ENCODE measurements at regions not wholly inside any gene's neighbourhood (a gene's known extent, or its start where the extent isn't known, plus 50 kb on each side); places are given as distances from the start of the nearest gene placed in this dataset.

DNA sequence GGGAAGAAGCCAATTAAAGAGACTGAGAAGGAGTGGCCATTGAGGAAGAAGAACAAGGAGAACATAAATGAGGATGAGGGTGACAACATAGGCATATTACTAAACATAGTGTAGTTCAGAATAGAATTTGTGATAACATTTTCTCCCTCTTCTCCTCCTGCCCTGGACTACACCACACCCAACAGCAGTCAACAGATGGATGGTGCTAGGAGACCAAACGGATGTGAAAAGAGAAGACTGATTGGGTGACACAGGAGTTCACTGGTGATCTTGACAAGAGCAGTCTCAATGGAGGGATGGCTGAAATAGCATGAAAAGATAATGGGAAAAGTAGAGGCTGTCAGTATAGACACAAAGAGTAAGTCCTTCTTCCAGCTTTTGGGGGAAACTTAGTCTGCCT is 226.5 kb upstream of the FGF13 start:
- no peak for TF ChIP-seq KDM1A (CRISPR knock-in tag; IDR thresholded peaks at IDR 0.05)
- TF ChIP-seq EP300 (IDR thresholded peaks at IDR 0.05; ENCODE audit: low read depth in 2 of 2, low read length in 2 of 2): no peak
- TF ChIP-seq EP300 (CRISPR knock-in tag; IDR thresholded peaks at IDR 0.05; ENCODE audit: borderline replicate concordance): no peak
- TF ChIP-seq, protein P1, sequence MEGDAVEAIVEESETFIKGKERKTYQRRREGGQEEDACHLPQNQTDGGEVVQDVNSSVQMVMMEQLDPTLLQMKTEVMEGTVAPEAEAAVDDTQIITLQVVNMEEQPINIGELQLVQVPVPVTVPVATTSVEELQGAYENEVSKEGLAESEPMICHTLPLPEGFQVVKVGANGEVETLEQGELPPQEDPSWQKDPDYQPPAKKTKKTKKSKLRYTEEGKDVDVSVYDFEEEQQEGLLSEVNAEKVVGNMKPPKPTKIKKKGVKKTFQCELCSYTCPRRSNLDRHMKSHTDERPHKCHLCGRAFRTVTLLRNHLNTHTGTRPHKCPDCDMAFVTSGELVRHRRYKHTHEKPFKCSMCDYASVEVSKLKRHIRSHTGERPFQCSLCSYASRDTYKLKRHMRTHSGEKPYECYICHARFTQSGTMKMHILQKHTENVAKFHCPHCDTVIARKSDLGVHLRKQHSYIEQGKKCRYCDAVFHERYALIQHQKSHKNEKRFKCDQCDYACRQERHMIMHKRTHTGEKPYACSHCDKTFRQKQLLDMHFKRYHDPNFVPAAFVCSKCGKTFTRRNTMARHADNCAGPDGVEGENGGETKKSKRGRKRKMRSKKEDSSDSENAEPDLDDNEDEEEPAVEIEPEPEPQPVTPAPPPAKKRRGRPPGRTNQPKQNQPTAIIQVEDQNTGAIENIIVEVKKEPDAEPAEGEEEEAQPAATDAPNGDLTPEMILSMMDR (CRISPR knock-in tag; IDR thresholded peaks at IDR 0.05): no peak
- no peak for TF ChIP-seq SIX1 (CRISPR knock-in tag; IDR thresholded peaks at IDR 0.05; ENCODE audit: borderline replicate concordance)
- TF ChIP-seq GABPB1 (CRISPR knock-in tag; IDR thresholded peaks at IDR 0.05): no peak
- TF ChIP-seq, protein P2, sequence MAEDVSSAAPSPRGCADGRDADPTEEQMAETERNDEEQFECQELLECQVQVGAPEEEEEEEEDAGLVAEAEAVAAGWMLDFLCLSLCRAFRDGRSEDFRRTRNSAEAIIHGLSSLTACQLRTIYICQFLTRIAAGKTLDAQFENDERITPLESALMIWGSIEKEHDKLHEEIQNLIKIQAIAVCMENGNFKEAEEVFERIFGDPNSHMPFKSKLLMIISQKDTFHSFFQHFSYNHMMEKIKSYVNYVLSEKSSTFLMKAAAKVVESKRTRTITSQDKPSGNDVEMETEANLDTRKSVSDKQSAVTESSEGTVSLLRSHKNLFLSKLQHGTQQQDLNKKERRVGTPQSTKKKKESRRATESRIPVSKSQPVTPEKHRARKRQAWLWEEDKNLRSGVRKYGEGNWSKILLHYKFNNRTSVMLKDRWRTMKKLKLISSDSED (CRISPR knock-in tag; IDR thresholded peaks at IDR 0.05): no peak
- TF ChIP-seq TRIM24 (CRISPR knock-in tag; IDR thresholded peaks at IDR 0.05): no peak
- TF ChIP-seq MAFF (IDR thresholded peaks at IDR 0.05; ENCODE audit: low read depth, low read length): no peak
- TF ChIP-seq JUNB (CRISPR knock-in tag; IDR thresholded peaks at IDR 0.05; ENCODE audit: borderline replicate concordance): no peak
- TF ChIP-seq, protein P3, sequence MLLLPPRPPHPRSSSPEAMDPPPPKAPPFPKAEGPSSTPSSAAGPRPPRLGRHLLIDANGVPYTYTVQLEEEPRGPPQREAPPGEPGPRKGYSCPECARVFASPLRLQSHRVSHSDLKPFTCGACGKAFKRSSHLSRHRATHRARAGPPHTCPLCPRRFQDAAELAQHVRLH (CRISPR knock-in tag; IDR thresholded peaks at IDR 0.05; ENCODE audit: borderline replicate concordance, low read depth): no peak
- no peak for TF ChIP-seq KLF13 (CRISPR knock-in tag; IDR thresholded peaks at IDR 0.05)
- TF ChIP-seq FOXM1 (CRISPR knock-in tag; IDR thresholded peaks at IDR 0.05): no peak
- TF ChIP-seq THAP11 (CRISPR knock-in tag; IDR thresholded peaks at IDR 0.05): no peak
- TF ChIP-seq ZNF274 (CRISPR knock-in tag; IDR thresholded peaks at IDR 0.05): no peak

Data from HepG2 (cell line).